Retinal pigment epithelial cell (primary cell): ENCODE measurements at regions not wholly inside any gene's neighbourhood (a gene's known extent, or its start where the extent isn't known, plus 50 kb on each side); places are given as distances from the start of the nearest gene placed in this dataset.

Experiments
- DNase-seq: peaks from one replicate; pipeline ENCODE4 v3.0.0-alpha.2; 2010; ENCODE audit warnings: low read depth
- H3K4me3 ChIP-seq: 2 replicates; pipeline ENCODE4 v1.5.1; 2011; ENCODE audit warnings: mild to moderate bottlenecking, low read length, control low read depth, moderate library complexity
- TF ChIP-seq, protein P1 (sequence below): conservative IDR thresholded peaks from 2 replicates; pipeline ENCODE4 v1.5.1; 2011; ENCODE audit warnings: low read depth, low read length, control low read depth, inconsistent platforms

DNA sequence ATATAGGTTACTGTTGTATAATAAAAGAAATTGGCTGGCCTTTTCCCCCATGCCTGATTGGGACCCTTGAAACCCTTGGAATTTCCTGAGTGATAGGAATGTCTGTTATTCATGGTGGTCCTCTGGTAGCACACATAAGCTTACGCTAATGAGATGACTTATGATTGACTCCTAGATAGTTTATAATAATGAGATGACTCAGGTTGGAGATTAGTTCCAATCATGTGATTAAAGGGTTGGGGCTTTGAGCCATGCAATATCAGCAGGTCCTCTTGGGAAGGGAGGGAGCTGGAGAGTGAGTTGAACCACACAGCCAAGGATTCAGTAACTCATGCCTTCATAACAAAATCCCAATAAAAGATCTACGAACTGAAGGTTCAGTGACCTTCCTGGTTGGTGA is 407.6 kb upstream of the MANEA start:
- peak; percentile 95 for DNase-seq
- TF ChIP-seq, protein P1, sequence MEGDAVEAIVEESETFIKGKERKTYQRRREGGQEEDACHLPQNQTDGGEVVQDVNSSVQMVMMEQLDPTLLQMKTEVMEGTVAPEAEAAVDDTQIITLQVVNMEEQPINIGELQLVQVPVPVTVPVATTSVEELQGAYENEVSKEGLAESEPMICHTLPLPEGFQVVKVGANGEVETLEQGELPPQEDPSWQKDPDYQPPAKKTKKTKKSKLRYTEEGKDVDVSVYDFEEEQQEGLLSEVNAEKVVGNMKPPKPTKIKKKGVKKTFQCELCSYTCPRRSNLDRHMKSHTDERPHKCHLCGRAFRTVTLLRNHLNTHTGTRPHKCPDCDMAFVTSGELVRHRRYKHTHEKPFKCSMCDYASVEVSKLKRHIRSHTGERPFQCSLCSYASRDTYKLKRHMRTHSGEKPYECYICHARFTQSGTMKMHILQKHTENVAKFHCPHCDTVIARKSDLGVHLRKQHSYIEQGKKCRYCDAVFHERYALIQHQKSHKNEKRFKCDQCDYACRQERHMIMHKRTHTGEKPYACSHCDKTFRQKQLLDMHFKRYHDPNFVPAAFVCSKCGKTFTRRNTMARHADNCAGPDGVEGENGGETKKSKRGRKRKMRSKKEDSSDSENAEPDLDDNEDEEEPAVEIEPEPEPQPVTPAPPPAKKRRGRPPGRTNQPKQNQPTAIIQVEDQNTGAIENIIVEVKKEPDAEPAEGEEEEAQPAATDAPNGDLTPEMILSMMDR: no peak
- no peak overlapping the region for H3K4me3 ChIP-seq

DNA sequence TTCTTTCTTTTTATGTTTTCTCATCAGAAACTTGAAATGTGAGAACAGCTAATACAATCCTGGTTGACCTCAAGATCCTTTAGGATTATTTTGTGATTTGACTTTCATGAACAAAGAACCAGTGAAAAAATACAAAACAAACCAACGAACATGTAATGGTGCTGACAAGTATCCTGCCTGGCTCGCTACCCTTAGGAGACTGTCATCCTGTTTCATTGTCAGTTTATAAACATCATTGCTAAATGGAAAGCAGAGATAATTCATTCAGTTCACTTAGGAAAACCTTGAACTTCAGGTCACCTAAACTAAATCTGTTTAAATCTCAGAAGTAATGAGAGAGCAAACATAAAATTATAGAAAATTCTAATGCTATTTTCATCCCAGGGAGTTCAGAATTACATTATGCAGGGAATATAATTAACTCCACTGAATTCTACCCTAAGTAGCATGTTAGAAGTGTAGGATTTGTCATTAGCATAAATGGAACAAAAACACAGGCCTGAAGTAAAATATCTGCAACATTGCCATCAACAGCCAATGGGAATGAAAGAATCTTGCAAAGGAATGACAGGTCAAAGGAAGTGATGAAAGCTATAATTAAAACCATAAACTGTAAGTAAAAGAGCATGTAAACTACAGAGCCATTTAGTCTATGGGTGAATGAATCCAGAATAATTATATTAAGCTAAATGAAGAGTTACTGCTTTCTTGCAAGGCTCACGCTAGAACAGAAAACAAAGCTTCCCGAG is 401.2 kb upstream of the MANEA start:
- TF ChIP-seq, protein P1: no peak

DNA sequence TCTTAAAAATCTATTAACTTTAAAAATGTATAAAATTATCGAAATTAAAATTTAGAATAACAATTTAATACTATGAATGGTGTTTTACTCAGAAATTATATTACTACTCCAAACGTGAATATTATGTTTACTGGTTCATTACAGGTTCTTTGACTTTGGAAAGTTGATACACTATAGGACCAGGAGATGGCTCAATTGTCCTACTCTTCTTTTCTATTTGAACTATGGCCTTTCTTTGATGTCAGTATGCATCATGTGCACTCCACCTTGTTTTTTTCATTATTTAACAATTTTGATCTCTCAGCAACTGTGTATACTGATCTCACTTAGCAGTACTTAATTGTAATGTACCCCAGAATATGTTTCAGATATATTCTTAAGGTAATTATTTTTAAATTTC is 391.5 kb upstream of the MANEA start:
- DNase-seq: no peak
- TF ChIP-seq, protein P1: no peak
- H3K4me3 ChIP-seq: no peak overlapping the region

More for the DNA sequence above, 401.2 kb upstream of the MANEA start:
- no peak overlapping the region for H3K4me3 ChIP-seq
- DNase-seq: no peak

DNA sequence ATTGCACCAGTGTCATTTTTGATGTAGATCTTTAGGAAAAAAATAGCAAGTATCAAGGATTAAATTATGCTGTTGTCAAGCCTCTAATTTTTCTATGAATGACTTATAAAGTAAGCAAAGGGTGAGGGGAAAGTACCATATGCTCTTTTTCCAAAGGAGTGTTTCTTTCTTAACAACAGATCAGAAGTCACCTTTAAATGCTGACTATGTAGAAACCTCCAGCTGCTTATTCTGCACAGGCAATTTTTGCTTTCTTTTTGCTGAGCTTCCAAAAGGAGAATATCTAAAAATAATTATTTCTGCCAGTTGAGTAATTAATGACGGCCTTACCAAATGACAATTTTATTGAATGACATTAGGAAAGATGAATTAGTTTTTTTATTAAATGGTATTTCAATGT is 390.6 kb upstream of the MANEA start:
- no peak overlapping the region for H3K4me3 ChIP-seq
- DNase-seq: no peak
- TF ChIP-seq, protein P1: no peak

DNA sequence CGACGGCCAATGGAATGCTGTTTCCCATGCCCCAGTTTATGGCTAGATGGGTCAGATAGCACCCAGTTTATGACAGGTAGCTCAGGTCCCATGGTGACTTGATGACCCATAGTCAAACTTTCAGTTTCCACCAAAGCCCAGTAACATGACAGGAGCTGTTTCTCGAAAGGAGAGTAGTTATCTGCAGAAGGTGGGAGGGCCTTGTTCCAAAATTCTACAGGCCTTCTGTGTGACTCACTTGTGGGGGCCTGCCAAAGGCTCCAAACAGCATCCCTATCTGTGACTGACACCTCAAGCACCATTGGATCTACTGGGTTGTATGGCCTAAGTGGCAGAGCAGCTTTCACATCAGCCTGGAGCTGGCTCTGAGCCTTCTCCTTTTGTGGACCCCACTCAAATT is 379.7 kb upstream of the MANEA start:
- TF ChIP-seq, protein P1: no peak
- no peak overlapping the region for H3K4me3 ChIP-seq
- no peak for DNase-seq

DNA sequence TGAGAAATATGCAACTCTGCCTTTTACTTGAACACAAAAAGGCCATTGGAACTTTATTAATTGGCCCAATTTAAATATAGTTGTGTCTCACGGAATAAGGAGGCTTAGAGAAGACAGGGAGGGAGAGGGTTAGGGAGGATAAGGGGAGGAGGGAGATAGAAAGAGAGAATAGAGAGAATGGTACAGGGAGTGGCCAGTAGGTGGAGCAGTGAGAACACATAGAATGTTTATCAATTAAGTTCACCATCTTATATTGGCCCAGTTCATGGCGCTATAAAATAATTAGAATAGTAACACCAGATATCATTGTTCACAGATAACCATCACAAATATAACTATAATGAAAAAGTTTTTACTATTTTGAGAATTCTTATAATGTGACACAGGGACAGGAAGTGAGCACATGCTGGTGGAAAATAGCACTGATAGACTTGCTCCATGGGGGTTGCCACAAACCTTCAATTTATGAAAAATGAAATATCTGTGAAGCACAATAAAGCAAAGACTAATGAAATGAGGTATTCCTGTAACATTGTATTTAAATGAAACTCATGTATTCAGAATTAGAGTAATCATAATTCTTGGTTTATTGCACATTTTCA is 374.1 kb upstream of the MANEA start:
- no peak for DNase-seq
- no peak overlapping the region for H3K4me3 ChIP-seq
- TF ChIP-seq, protein P1: peak; percentile 81

DNA sequence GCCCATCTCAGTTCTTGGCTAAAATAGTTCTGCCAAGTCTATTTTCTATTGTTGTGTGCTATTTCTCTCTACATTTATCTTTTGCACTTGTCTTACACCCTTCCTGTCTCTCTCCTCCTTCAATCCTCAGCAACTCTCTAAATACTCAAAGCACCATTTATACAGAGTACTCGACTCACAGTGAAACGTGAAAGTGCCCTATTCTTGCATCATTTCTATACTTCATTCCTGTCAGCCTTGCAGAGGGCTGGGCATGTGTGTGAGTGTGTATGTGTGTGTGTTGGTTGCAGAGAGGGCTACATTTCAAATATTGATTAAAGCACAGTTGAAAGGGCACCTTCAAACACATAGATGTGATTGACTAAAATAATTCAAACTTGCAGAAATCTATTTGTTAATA is 373.2 kb upstream of the MANEA start:
- no peak overlapping the region for H3K4me3 ChIP-seq
- DNase-seq: no peak
- TF ChIP-seq, protein P1: no peak
